ENCODE measurements at regions not wholly inside any gene's neighbourhood (a gene's known extent, or its start where the extent isn't known, plus 50 kb on each side); places are given as distances from the start of the nearest gene placed in this dataset.
A peak's percentile ranks its signal among the peaks of the same experiment; 100 is the strongest.

- Histone ChIP-seq H3K36me3 (ENCODE audit: control insufficient read depth in 4 of 4, insufficient read depth in 4 of 4, low read length in 3 of 4) (no peaks in the 10 kb centered on the region), H3K9me3 (ENCODE audit: control extremely low read depth in 1 of 5, control insufficient read depth in 4 of 5, insufficient read depth in 2 of 5, low read depth in 1 of 5, low read length in 4 of 5) (no peaks in the 10 kb centered on the region), H3K27ac (ENCODE audit: insufficient read depth in 1 of 2, low read depth in 1 of 2, low read length in 2 of 2, poor library complexity in 1 of 2, severe bottlenecking in 2 of 2) (no peak overlapping the region), H3K27me3 (replicated peaks in 2 of 5; ENCODE audit: control insufficient read depth in 4 of 5, insufficient read depth in 5 of 5, low read length in 4 of 5) (peaks cover 0 to 11% (median 0%) of the 10 kb centered on the region in 5 experiments), H3K4me3 (ENCODE audit: control insufficient read depth in 1 of 7, extremely low read depth in 1 of 7, insufficient read depth in 4 of 7, low read depth in 2 of 7, low read length in 6 of 7) (no peak overlapping the region), H3K4me1 (ENCODE audit: control extremely low read depth in 1 of 4, control insufficient read depth in 4 of 4, insufficient read depth in 4 of 4, low read length in 3 of 4) (no peaks in the 10 kb centered on the region)
- no peak for DNase-seq
- WGBS (ENCODE audit: insufficient coverage): 94% methylated on average over 3 of the region's 3 CpGs
- ChIA-PET POLR2A (no interaction called here), CTCF (no interaction called here)
Measured at GRCh38 chr11:44451706-44452105, 113.8 kb upstream of the CD82 start.

DNA sequence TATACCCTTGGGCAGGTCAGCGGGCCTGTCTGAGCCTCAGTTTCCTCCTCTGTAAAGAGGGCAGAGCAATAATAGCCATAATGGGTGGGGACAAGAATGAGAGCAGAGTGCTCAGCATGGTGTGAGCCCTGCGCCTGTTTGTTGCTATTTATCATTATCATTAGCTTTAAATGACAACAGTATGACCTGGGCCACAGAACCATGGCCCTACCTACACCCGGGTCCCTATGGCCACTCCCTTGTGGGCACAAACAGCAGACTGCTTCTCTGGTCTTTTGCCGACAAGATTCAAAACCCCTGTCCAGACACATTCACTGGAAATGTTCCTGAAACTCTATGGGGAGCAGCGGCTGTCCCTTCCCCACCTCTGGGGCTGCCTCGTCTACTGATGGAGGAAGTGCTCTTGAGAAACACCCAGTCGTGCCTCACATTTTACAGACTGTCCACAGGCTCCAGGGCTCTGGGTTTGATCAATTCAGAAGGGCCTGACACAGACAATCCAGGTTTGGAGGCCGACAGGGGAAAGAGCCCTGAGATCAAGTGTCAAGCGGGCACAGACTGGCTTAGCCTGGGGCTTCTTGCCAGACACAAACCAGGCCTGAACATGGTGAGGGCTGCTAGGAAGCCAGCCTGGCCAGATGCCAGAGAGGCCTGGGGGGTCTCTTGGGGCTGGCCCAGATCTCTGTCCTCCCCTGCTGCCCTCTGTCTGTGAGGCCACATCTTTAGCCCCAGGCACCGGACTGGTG, 112.5 kb upstream of the CD82 start:
- DNase-seq: no peak
- H3K27me3 ChIP-seq (replicated peaks in 2 of 5; ENCODE audit: control insufficient read depth in 4 of 5, insufficient read depth in 5 of 5, low read length in 4 of 5): peaks cover 0 to 5% (median 0%) of the 10 kb centered on the region in 5 experiments
- H3K27ac ChIP-seq (ENCODE audit: insufficient read depth in 1 of 2, low read depth in 1 of 2, low read length in 2 of 2, poor library complexity in 1 of 2, severe bottlenecking in 2 of 2): no peak overlapping the region
- ChIA-PET CTCF (no interaction called here), POLR2A (no interaction called here)
- 74% methylated on average over 9 of the region's 10 CpGs for WGBS (ENCODE audit: insufficient coverage)
- no peak overlapping the region for H3K4me3 ChIP-seq (ENCODE audit: control insufficient read depth in 1 of 7, extremely low read depth in 1 of 7, insufficient read depth in 4 of 7, low read depth in 2 of 7, low read length in 6 of 7)
- no peaks in the 10 kb centered on the region for H3K4me1 ChIP-seq (ENCODE audit: control extremely low read depth in 1 of 4, control insufficient read depth in 4 of 4, insufficient read depth in 4 of 4, low read length in 3 of 4)
- no peaks in the 10 kb centered on the region for H3K36me3 ChIP-seq (ENCODE audit: control insufficient read depth in 4 of 4, insufficient read depth in 4 of 4, low read length in 3 of 4)
- no peaks in the 10 kb centered on the region for H3K9me3 ChIP-seq (ENCODE audit: control extremely low read depth in 1 of 5, control insufficient read depth in 4 of 5, insufficient read depth in 2 of 5, low read depth in 1 of 5, low read length in 4 of 5)

- POLR2A ChIA-PET: no interaction called here
Measured at GRCh38 chr11:44453871-44454270, 111.6 kb upstream of the CD82 start.

DNA sequence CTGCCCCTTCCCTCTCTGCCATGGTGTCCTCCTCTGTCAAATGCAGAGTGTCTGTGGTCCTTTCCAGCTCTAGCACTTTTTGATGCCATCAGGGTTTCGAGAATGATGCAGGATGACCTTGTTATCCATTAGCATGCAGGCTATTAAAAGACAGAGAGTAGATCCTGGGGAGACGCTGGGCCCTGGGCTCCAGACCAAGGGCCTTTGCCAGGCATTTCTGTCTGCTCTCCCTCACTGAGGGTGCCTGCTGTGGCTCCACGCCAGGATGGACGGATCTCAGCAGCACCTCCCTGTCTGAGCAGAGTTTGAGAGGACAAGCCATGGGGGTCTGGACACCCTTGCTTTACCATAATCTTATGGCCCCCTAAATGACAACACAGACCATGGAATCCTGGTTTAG, 110.8 kb upstream of the CD82 start:
- H3K36me3 ChIP-seq (ENCODE audit: control insufficient read depth in 4 of 4, insufficient read depth in 4 of 4, low read length in 3 of 4): no peaks in the 10 kb centered on the region
- ChIA-PET POLR2A (no interaction called here), CTCF (no interaction called here)
- WGBS (ENCODE audit: insufficient coverage): 96% methylated on average over 4 of the region's 4 CpGs
- H3K27ac ChIP-seq (ENCODE audit: insufficient read depth in 1 of 2, low read depth in 1 of 2, low read length in 2 of 2, poor library complexity in 1 of 2, severe bottlenecking in 2 of 2): no peak overlapping the region
- no peaks in the 10 kb centered on the region for H3K4me1 ChIP-seq (ENCODE audit: control extremely low read depth in 1 of 4, control insufficient read depth in 4 of 4, insufficient read depth in 4 of 4, low read length in 3 of 4)
- DNase-seq: no peak
- peaks cover 0 to 3% (median 0%) of the 10 kb centered on the region in 5 experiments for H3K27me3 ChIP-seq (replicated peaks in 2 of 5; ENCODE audit: control insufficient read depth in 4 of 5, insufficient read depth in 5 of 5, low read length in 4 of 5)
- no peak overlapping the region for H3K4me3 ChIP-seq (ENCODE audit: control insufficient read depth in 1 of 7, extremely low read depth in 1 of 7, insufficient read depth in 4 of 7, low read depth in 2 of 7, low read length in 6 of 7)
- H3K9me3 ChIP-seq (ENCODE audit: control extremely low read depth in 1 of 5, control insufficient read depth in 4 of 5, insufficient read depth in 2 of 5, low read depth in 1 of 5, low read length in 4 of 5): no peaks in the 10 kb centered on the region

More at GRCh38 chr11:44453871-44454270, 111.6 kb upstream of the CD82 start:
- CTCF ChIA-PET: no interaction called here
- Histone ChIP-seq H3K9me3 (ENCODE audit: control extremely low read depth in 1 of 5, control insufficient read depth in 4 of 5, insufficient read depth in 2 of 5, low read depth in 1 of 5, low read length in 4 of 5) (no peaks in the 10 kb centered on the region), H3K27me3 (replicated peaks in 2 of 5; ENCODE audit: control insufficient read depth in 4 of 5, insufficient read depth in 5 of 5, low read length in 4 of 5) (peaks cover 0 to 3% (median 0%) of the 10 kb centered on the region in 5 experiments), H3K4me3 (ENCODE audit: control insufficient read depth in 1 of 7, extremely low read depth in 1 of 7, insufficient read depth in 4 of 7, low read depth in 2 of 7, low read length in 6 of 7) (no peak overlapping the region), H3K36me3 (ENCODE audit: control insufficient read depth in 4 of 4, insufficient read depth in 4 of 4, low read length in 3 of 4) (no peaks in the 10 kb centered on the region), H3K4me1 (ENCODE audit: control extremely low read depth in 1 of 4, control insufficient read depth in 4 of 4, insufficient read depth in 4 of 4, low read length in 3 of 4) (no peaks in the 10 kb centered on the region), H3K27ac (ENCODE audit: insufficient read depth in 1 of 2, low read depth in 1 of 2, low read length in 2 of 2, poor library complexity in 1 of 2, severe bottlenecking in 2 of 2) (no peak overlapping the region)
- no peak for DNase-seq
- 93% methylated on average over 3 of the region's 5 CpGs for WGBS (ENCODE audit: insufficient coverage)

DNA sequence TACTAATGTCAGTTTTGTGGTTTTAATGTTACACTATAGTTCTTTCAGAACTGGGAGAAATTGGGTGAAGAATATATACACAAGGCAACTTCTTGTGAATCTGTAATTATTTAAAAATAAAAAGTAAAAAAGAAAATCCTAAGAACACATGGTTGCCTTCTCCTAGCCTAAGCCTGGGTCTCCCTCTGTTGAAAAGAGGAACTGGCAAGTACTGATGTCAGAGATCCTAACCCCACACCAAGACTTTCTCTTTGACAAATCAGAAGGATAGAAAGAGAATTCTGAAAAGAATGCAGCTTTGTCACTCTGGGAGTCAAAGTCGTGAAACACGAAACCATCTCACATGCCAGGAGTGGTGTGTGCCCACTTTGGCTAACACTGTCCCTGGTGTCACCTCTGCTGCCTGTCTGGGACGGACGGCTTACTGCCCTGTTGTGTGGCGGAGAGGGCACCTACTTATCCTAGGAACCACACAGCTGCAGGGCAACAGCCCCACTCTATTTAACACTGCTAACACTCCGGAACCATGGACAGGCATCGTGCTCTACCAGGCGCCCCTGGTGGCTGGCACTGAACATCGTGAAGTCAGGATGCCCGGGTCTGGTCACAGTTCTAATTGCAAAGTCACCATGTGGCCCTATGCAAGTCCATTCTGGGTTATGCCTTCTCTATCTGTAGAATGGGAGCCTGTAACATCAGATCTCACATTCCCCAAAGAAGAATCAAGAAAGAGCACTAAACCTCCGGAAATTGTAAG, 108.7 kb upstream of the CD82 start:
- no peaks in the 10 kb centered on the region for H3K4me1 ChIP-seq (ENCODE audit: control extremely low read depth in 1 of 4, control insufficient read depth in 4 of 4, insufficient read depth in 4 of 4, low read length in 3 of 4)
- H3K36me3 ChIP-seq (ENCODE audit: control insufficient read depth in 4 of 4, insufficient read depth in 4 of 4, low read length in 3 of 4): no peaks in the 10 kb centered on the region
- POLR2A ChIA-PET: no interaction called here
- peaks cover 0 to 5% (median 0%) of the 10 kb centered on the region in 5 experiments for H3K9me3 ChIP-seq (ENCODE audit: control extremely low read depth in 1 of 5, control insufficient read depth in 4 of 5, insufficient read depth in 2 of 5, low read depth in 1 of 5, low read length in 4 of 5)
- WGBS (ENCODE audit: insufficient coverage): 77% methylated on average over 11 of the region's 11 CpGs
- CTCF ChIA-PET: no interaction called here
- H3K27me3 ChIP-seq (replicated peaks in 2 of 5; ENCODE audit: control insufficient read depth in 4 of 5, insufficient read depth in 5 of 5, low read length in 4 of 5): peaks cover 0 to 1% (median 0%) of the 10 kb centered on the region in 5 experiments
- H3K4me3 ChIP-seq (ENCODE audit: control insufficient read depth in 1 of 7, extremely low read depth in 1 of 7, insufficient read depth in 4 of 7, low read depth in 2 of 7, low read length in 6 of 7): no peak overlapping the region
- no peak overlapping the region for H3K27ac ChIP-seq (ENCODE audit: insufficient read depth in 1 of 2, low read depth in 1 of 2, low read length in 2 of 2, poor library complexity in 1 of 2, severe bottlenecking in 2 of 2)
- DNase-seq: peak in 2 of 3 donors; percentile 14 to 22

GRCh38 chr11:44457862-44458261, 107.6 kb upstream of the CD82 start:
- Histone ChIP-seq H3K27me3 (replicated peaks in 2 of 5; ENCODE audit: control insufficient read depth in 4 of 5, insufficient read depth in 5 of 5, low read length in 4 of 5) (no peaks in the 10 kb centered on the region), H3K9me3 (ENCODE audit: control extremely low read depth in 1 of 5, control insufficient read depth in 4 of 5, insufficient read depth in 2 of 5, low read depth in 1 of 5, low read length in 4 of 5) (peaks cover 0 to 5% (median 0%) of the 10 kb centered on the region in 5 experiments), H3K36me3 (ENCODE audit: control insufficient read depth in 4 of 4, insufficient read depth in 4 of 4, low read length in 3 of 4) (no peaks in the 10 kb centered on the region), H3K4me1 (ENCODE audit: control extremely low read depth in 1 of 4, control insufficient read depth in 4 of 4, insufficient read depth in 4 of 4, low read length in 3 of 4) (no peaks in the 10 kb centered on the region), H3K4me3 (ENCODE audit: control insufficient read depth in 1 of 7, extremely low read depth in 1 of 7, insufficient read depth in 4 of 7, low read depth in 2 of 7, low read length in 6 of 7) (no peak overlapping the region), H3K27ac (ENCODE audit: insufficient read depth in 1 of 2, low read depth in 1 of 2, low read length in 2 of 2, poor library complexity in 1 of 2, severe bottlenecking in 2 of 2) (no peak overlapping the region)
- CTCF ChIA-PET: no interaction called here
- POLR2A ChIA-PET: no interaction called here
- no peak for DNase-seq

- no peaks in the 10 kb centered on the region for H3K36me3 ChIP-seq (ENCODE audit: control insufficient read depth in 4 of 4, insufficient read depth in 4 of 4, low read length in 3 of 4)
- ChIA-PET POLR2A (no interaction called here), CTCF (no interaction called here)
- no peaks in the 10 kb centered on the region for H3K4me1 ChIP-seq (ENCODE audit: control extremely low read depth in 1 of 4, control insufficient read depth in 4 of 4, insufficient read depth in 4 of 4, low read length in 3 of 4)
- H3K27ac ChIP-seq (ENCODE audit: insufficient read depth in 1 of 2, low read depth in 1 of 2, low read length in 2 of 2, poor library complexity in 1 of 2, severe bottlenecking in 2 of 2): no peak overlapping the region
- H3K27me3 ChIP-seq (replicated peaks in 2 of 5; ENCODE audit: control insufficient read depth in 4 of 5, insufficient read depth in 5 of 5, low read length in 4 of 5): peaks cover 0 to 4% (median 2%) of the 10 kb centered on the region in 5 experiments
- DNase-seq: no peak
- peaks cover 0 to 31% (median 7%) of the 10 kb centered on the region in 5 experiments for H3K9me3 ChIP-seq (ENCODE audit: control extremely low read depth in 1 of 5, control insufficient read depth in 4 of 5, insufficient read depth in 2 of 5, low read depth in 1 of 5, low read length in 4 of 5)
- 92% methylated on average over 5 of the region's 5 CpGs for WGBS (ENCODE audit: insufficient coverage)
- no peak overlapping the region for H3K4me3 ChIP-seq (ENCODE audit: control insufficient read depth in 1 of 7, extremely low read depth in 1 of 7, insufficient read depth in 4 of 7, low read depth in 2 of 7, low read length in 6 of 7)
Measured at GRCh38 chr11:44463751-44464150, 101.7 kb upstream of the CD82 start.
